ENCODE measurements at regions not wholly inside any gene's neighbourhood (a gene's known extent, or its start where the extent isn't known, plus 50 kb on each side); places are given as distances from the start of the nearest gene placed in this dataset.
A peak's percentile ranks its signal among the peaks of the same experiment; 100 is the strongest.
"Not testable (repeated sequence)": the region's sequence is repeated elsewhere in the genome, so short reads cannot be mapped to it uniquely, and the experiment has no call there.

- DNase-seq (ENCODE audit: extremely low read depth, low read depth) = no peak
Measured at GRCh38 chr10:2223548-2224320, 486.4 kb upstream of the ADARB2 start.

GRCh38 chr10:2222631-2223030, 485.3 kb upstream of the ADARB2 start:
- DNase-seq (ENCODE audit: extremely low read depth, low read depth) = no peak

- no peak for DNase-seq (ENCODE audit: extremely low read depth, low read depth)
Measured at GRCh38 chr10:2214805-2215204, 477.5 kb upstream of the ADARB2 start.

DNA sequence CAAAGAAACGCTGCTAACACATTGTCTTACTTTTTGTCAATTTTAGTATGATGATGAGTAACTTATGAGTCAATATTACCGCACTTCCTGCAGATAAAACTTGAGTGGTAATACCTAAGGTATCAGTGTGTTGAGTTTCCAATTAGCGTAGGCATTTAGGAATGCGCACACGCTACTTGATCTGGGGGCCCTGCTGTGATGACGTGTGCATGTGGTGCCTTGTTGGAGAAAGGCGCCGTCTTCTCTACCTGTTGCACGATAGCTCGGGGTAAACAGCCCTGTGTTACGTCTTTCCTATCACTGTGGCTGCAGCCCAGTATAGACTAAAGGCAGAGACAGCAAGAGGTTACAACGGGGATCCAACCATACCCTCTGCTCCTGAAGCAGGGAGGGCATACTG, 476.8 kb upstream of the ADARB2 start:
- peak; percentile 68 for DNase-seq (ENCODE audit: extremely low read depth, low read depth)

GRCh38 chr10:2212244-2212834, 475.0 kb upstream of the ADARB2 start:
- no peak for DNase-seq (ENCODE audit: extremely low read depth, low read depth)

- DNase-seq (ENCODE audit: extremely low read depth, low read depth) = peak; percentile 46
Measured at GRCh38 chr10:2210088-2210487, 472.8 kb upstream of the ADARB2 start.

GRCh38 chr10:2208106-2208505, 470.8 kb upstream of the ADARB2 start:
- DNase-seq (ENCODE audit: extremely low read depth, low read depth) = no peak

DNA sequence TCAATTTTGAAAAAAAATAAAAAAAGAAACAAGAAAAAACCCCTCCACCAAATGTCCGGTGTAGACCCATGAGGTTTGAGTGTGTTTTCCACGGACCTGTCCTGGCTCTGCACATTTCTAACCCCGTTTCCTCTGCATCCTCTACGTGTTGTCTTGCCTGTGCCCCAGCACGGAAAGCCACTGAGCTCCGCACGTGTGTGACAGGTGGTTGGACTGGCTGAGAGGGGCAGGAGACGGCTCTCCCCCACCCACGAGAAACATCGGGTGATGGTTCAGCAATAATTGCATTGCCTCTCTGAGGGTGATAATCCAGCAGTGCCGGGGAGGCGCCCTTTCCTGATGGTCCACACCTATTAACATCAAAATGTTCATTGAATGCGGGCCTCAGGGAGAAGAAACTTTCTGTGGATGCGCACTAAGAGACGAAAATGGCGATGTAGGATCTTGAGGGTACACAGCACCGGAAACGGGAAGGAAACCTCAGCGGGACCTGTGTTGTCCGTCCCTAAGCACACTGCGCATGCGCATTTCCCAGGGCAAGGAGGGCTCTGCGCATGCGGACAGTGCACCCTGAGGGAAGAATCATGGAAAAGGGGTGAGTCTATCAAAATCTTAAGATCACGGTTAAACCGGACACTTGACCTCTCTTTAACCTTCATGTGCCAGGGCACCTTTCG, 470.1 kb upstream of the ADARB2 start:
- DNase-seq (ENCODE audit: extremely low read depth, low read depth) = no peak

DNA sequence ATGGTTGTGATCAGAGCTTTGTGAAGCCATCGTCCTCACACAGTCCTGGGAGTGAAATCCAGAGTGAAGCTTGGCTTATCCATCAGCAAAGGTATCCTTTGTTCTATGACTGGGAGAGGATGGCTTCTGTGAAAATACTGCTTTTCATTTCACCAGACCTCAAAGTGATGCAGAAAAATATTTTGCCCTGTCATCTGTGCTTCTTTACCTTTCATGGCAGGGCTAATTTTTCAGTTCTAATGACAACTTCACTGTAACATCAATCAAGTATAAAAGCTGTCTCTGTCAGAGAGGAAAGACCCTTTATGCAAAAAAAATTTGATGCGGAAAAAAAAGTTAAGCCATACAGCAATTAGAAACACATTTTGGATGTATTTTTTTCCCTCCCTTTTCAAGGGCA, 468.1 kb upstream of the ADARB2 start:
- no peak for DNase-seq (ENCODE audit: extremely low read depth, low read depth)

DNA sequence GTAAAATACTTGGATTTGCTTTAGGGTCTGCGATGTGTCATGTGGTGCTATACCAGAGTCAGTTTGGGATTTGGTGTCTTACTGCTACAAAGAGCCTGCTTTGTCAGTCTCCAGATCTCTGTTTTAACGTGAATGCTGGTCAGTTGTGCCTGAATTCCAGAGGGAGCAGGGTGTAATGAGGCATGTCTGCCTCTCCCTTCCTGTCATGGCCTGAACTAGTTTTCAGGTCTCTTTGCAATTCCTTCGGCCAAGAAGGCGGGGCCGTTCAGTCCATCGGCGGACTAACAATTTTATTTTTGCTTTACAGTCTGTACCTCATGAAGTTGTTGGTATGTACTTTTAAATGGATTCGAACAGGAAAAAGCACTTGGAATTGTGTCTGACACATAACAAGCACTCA, 465.1 kb upstream of the ADARB2 start:
- no peak for DNase-seq (ENCODE audit: extremely low read depth, low read depth)

DNA sequence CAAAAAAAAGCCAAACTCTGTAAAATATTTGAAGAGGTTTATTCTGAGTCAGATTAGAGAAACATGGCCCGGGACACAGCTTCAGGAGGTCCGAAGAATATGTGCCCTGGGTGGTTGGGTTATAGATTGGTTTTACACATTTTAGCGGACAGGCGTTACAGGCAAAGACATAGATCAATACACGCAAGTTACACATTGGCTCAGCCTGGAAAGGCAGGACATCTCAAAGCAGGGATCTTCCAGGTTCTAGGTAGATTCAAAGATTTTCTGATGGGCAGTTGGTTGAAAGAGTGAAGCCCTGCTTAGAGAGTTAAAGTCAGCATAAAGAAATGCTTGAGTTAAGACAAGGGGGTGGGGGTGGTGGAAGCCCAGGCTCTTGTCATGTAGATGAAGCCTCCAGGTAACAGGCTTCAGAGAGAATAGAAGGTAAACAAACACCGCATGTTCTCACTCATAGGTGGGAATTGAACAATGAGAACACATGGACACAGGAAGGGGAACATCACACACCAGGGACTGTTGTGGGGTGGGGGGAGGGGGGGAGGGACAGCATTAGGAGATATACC, 464.3 kb upstream of the ADARB2 start:
- DNase-seq (ENCODE audit: extremely low read depth, low read depth) = no peak

DNA sequence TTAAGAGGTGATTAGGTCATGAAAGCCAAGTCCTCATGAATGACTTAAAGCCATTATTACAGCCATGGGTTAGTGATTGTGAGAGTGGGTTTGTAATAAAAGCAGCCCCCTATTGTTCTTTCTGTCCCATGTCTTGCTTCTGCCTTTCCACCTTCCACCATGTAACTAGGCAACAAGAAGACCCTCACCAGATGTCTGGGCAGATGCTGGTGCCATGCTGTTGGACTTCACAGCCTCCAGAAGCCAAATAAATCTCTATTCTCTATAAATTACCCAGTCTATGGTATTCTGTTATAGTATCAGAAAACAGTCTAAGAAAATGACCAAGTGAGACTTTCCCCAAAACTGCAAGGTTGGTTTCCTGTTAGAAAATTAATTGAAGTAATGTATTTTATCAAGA, 460.3 kb upstream of the ADARB2 start:
- no peak for DNase-seq (ENCODE audit: extremely low read depth, low read depth)

GRCh38 chr10:2196272-2196671, 458.9 kb upstream of the ADARB2 start:
- DNase-seq (ENCODE audit: extremely low read depth, low read depth) = no peak

DNA sequence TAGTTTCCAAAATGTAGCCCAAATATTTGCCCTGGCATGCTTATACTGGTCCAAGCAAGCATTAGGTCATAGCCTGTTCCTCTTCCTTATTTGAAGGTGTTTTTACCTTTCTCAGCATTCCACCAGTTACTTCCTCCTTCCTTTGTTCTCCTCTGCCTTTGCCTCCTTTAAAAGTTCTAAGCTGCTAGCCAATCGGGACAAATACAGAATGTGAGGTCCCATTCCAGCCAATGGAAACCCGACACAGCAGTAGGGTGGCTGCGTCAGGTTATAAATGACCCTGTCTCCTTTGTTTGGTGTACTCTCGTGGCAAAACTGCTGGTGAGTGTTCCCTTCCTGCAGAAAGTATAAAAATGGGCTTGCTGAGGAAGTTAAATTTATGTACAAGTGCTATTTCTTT, 452.0 kb upstream of the ADARB2 start:
- DNase-seq (ENCODE audit: extremely low read depth, low read depth) = not testable (repeated sequence)

DNA sequence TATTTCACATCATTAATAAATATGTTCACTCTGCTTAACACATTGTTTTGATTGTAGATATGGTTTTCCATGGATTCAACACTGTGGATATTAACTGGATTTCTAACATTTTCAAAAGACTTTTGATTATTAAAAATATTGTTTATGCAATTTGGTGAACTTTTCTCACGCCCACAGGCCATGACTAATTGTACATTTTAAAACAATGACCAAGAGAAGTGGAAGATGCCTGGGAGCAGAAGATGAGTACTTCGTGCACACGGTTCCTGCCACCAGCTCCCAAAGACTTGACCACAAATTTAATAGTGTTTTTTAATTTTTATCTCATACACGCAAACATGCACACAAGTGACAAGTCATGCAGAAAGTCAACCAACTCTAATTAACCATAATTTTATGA, 451.0 kb upstream of the ADARB2 start:
- no peak for DNase-seq (ENCODE audit: extremely low read depth, low read depth)

- no peak for DNase-seq (ENCODE audit: extremely low read depth, low read depth)
Measured at GRCh38 chr10:2173327-2173726, 436.0 kb upstream of the ADARB2 start.

GRCh38 chr10:2165771-2166460, 428.6 kb upstream of the ADARB2 start:
- no peak for DNase-seq (ENCODE audit: extremely low read depth, low read depth)

GRCh38 chr10:2150288-2150687, 413.0 kb upstream of the ADARB2 start:
- no peak for DNase-seq (ENCODE audit: extremely low read depth, low read depth)

DNA sequence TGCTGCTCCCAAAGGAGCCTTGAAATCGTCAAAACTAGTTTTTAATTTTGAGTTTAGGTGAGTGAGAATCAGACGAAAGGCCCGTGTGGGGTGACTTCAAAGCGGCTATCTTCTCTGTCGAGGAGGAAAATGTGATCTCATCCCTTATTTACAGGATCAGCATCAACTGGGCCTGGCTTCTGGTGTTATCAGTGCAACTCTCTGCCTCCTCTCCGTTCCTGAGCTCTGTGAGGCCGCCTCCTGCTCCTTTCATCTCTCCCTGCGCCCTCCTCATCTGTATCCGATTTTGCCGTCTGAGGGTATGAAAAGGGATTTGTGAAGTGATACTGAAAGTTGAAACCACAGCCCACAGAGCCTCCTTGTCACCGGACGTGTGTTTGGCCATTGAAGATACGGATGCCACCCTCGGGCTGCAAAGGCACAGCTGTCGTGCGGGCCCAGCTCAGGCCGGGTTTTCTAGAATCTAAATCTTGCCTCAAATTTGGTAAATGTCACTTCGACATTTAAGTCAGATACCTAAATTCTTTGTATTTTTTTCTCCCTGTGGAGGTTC, 408.7 kb upstream of the ADARB2 start:
- no peak for DNase-seq (ENCODE audit: extremely low read depth, low read depth)

- no peak for DNase-seq (ENCODE audit: extremely low read depth, low read depth)
Measured at GRCh38 chr10:2145491-2145890, 408.2 kb upstream of the ADARB2 start.

DNA sequence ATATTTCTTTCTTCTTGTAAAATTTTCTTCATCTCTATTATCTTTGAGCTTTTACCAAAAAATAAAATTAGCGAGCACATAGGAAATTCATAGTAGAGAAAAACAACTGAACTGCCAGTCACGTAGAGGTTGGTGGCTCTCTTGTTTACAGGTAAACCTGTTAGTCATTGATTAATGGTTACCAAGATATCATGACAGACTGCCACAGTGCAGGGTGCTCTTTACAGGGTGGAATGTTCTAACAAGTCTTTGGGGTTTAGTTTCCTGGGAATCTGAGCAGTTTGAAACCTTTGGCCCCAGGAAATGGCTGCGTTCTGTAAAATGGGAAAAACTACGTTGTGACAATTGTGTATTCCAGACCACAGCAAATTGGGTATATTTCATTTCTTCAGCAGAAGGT, 407.3 kb upstream of the ADARB2 start:
- no peak for DNase-seq (ENCODE audit: extremely low read depth, low read depth)
